ENCODE measurements at regions not wholly inside any gene's neighbourhood (a gene's known extent, or its start where the extent isn't known, plus 50 kb on each side); places are given as distances from the start of the nearest gene placed in this dataset.

DNA sequence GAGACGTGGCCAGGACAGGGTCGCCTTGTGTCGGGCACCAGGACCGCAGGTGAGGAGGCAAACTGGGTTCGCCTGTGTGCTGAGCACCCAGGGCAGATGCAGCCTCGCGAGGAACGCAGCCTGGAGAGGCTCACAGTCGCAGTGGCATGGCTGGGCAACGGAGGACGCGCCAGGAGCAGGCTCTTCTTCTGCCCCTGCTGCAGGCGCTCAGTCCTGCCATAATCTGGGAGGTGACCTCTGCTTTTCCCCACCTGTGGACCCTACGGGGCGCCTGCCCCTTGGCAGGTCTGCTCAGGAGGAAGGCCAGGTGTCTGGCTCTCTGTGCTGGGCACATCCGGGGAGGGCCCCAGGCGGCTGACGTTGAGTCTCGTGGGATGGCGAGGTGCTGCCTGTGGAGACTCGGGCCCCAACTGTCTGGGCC lies 1136.2 kb downstream of the BRD1 start:
- H2BK120ac ChIP-seq (ENCODE audit: low read depth, low read length), result no peak overlapping the region
- CTCF ChIA-PET, result no interaction called here

More for the DNA sequence above, 1136.2 kb downstream of the BRD1 start:
- no TSS peak for BruUV-seq (replicated peaks)
- no peak overlapping the region for H4K8ac ChIP-seq (ENCODE audit: low read depth in 2 of 2, low read length in 2 of 2)
- H2AK5ac ChIP-seq (ENCODE audit: low read depth, low read length), result no peak overlapping the region
- no peak overlapping the region for H3K18ac ChIP-seq (ENCODE audit: low read depth, low read length)
- no peaks in the 10 kb centered on the region for H3K4me1 ChIP-seq (ENCODE audit: control insufficient read depth, insufficient read depth, low read length)
- H3K36me3 ChIP-seq (ENCODE audit: control insufficient read depth, insufficient read depth, low read length), result no peaks in the 10 kb centered on the region
- H2AFZ ChIP-seq (replicated peaks; ENCODE audit: low read length, poor library complexity), result no peak overlapping the region
- no peak overlapping the region for H2BK15ac ChIP-seq (ENCODE audit: low read depth, low read length)
- H3K27me3 ChIP-seq (ENCODE audit: control insufficient read depth, insufficient read depth, low read length), result no peaks in the 10 kb centered on the region
- no peak overlapping the region for H3K23ac ChIP-seq (ENCODE audit: low read depth, low read length)
- WGBS, 2 experiments (ENCODE audit: extremely low coverage in 2 of 2, insufficient read length in 1 of 2), result 79% methylated on average over 11 of the region's 21 CpGs; no CpG with 5 or more reads in 1 of the 2 experiments
- ATAC-seq (ENCODE audit: low read depth) (no peak), DNase-seq (no peak)
- no peak overlapping the region for H2BK20ac ChIP-seq (ENCODE audit: low read depth, low read length)
- no peaks in the 10 kb centered on the region for H3K79me1 ChIP-seq (ENCODE audit: low read depth in 1 of 2, low read length in 2 of 2)
- in situ Hi-C loops (cut with MboI; ENCODE audit: low sequenced_read_pairs) (no loop called here), dilution Hi-C loops (cut with HindIII; ENCODE audit: low sequenced_read_pairs, unreplicated experiment) (no loop called here), intact Hi-C loops (cut with micrococcal nuclease) (no loop called here)
- no peak overlapping the region for H3K4me3 ChIP-seq (ENCODE audit: insufficient read depth, low read depth, low read length)
- no peak overlapping the region for H2AK9ac ChIP-seq (replicated peaks; ENCODE audit: low read depth, low read length, poor library complexity)
- H3K9ac ChIP-seq (ENCODE audit: low read depth, low read length), result no peak overlapping the region
- H3K14ac ChIP-seq (replicated peaks; ENCODE audit: low read depth, low read length), result no peak overlapping the region
- no peaks in the 10 kb centered on the region for H4K20me1 ChIP-seq (ENCODE audit: insufficient read depth, low read length)
- no peak overlapping the region for H4K91ac ChIP-seq (ENCODE audit: insufficient read depth, low read depth, low read length)
- H3K9me3 ChIP-seq (ENCODE audit: control insufficient read depth, insufficient read depth, low read length), result peaks cover 64% of the 10 kb centered on the region
- H3K56ac ChIP-seq (ENCODE audit: extremely low read depth, insufficient read depth, low read length), result no peak overlapping the region
- H3K4ac ChIP-seq (ENCODE audit: low read depth, low read length), result no peak overlapping the region
- H3K4me2 ChIP-seq (ENCODE audit: low read depth, low read length), result no peak overlapping the region
- no peak overlapping the region for H3K27ac ChIP-seq (ENCODE audit: insufficient read depth, low read length)
- TF ChIP-seq MAFK (IDR thresholded peaks at IDR 0.05; ENCODE audit: low read depth, low read length), result no peak
- TF ChIP-seq, protein P1, sequence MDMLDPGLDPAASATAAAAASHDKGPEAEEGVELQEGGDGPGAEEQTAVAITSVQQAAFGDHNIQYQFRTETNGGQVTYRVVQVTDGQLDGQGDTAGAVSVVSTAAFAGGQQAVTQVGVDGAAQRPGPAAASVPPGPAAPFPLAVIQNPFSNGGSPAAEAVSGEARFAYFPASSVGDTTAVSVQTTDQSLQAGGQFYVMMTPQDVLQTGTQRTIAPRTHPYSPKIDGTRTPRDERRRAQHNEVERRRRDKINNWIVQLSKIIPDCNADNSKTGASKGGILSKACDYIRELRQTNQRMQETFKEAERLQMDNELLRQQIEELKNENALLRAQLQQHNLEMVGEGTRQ (IDR thresholded peaks at IDR 0.05; ENCODE audit: low read depth, low read length), result no peak
- TF ChIP-seq RAD21 (IDR thresholded peaks at IDR 0.05; ENCODE audit: low read length), result no peak
- no peak for TF ChIP-seq BHLHE40 (IDR thresholded peaks at IDR 0.05; ENCODE audit: low read depth, low read length)
- no peak for TF ChIP-seq MAZ (IDR thresholded peaks at IDR 0.05; ENCODE audit: borderline replicate concordance, low read depth, low read length)
- no peak for TF ChIP-seq FOS (IDR thresholded peaks at IDR 0.05; ENCODE audit: low read depth, low read length)
- TF ChIP-seq, protein P2, sequence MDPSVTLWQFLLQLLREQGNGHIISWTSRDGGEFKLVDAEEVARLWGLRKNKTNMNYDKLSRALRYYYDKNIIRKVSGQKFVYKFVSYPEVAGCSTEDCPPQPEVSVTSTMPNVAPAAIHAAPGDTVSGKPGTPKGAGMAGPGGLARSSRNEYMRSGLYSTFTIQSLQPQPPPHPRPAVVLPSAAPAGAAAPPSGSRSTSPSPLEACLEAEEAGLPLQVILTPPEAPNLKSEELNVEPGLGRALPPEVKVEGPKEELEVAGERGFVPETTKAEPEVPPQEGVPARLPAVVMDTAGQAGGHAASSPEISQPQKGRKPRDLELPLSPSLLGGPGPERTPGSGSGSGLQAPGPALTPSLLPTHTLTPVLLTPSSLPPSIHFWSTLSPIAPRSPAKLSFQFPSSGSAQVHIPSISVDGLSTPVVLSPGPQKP (IDR thresholded peaks at IDR 0.05; ENCODE audit: borderline replicate concordance, low read depth, low read length), result no peak
- TF ChIP-seq NFE2L2 (IDR thresholded peaks at IDR 0.05; ENCODE audit: low read depth, low read length), result no peak
- no peak for TF ChIP-seq MXI1 (IDR thresholded peaks at IDR 0.05; ENCODE audit: borderline replicate concordance, low read depth, low read length)
- H3K9me1 ChIP-seq (ENCODE audit: insufficient read depth, low read length), result no peaks in the 10 kb centered on the region
- POLR2A ChIA-PET (ENCODE audit: unreplicated experiment), result no interaction called here
- no peak overlapping the region for H4K5ac ChIP-seq (ENCODE audit: low read depth, low read length)
- no peak overlapping the region for H2BK5ac ChIP-seq (ENCODE audit: low read depth, low read length, poor library complexity, severe bottlenecking)

Measured in IMR-90 (cell line).